Motor neuron (in vitro differentiated cells): ENCODE measurements at regions not wholly inside any gene's neighbourhood (a gene's known extent, or its start where the extent isn't known, plus 50 kb on each side); places are given as distances from the start of the nearest gene placed in this dataset.
"Not testable (repeated sequence)": the region's sequence is repeated elsewhere in the genome, so short reads cannot be mapped to it uniquely, and the experiment has no call there.

ENCODE experiments used
- ATAC-seq, 8 experiments: fragments of 200-7000 bp; cut with Tn5 transposase; replicated peaks in 6 of 8; 2 replicates each; pipeline ENCODE4 v1.8.0; 2021; ENCODE audit warnings: mild to moderate bottlenecking in 8 of 8, moderate library complexity in 8 of 8
- H3K27ac ChIP-seq, 2 donors: fragments of 250-450 bp; sonication (Bioruptor Pico); 2 replicates each; pipeline ENCODE4 v1.9.0; 2021; ENCODE audit warnings: antibody characterized with exemption in 2 of 2, mild to moderate bottlenecking in 2 of 2, moderate library complexity in 1 of 2
- H3K4me1 ChIP-seq, 2 donors: fragments of 250-450 bp; sonication (Bioruptor Pico); replicated peaks in 1 of 2; 2 replicates each; pipeline ENCODE4 v1.6.1; 2021; ENCODE audit warnings: antibody characterized with exemption in 2 of 2, mild to moderate bottlenecking in 2 of 2, moderate library complexity in 1 of 2
- H3K4me3 ChIP-seq, 5 donors: fragments of 250-450 bp; sonication (Bioruptor Pico); 2 replicates each; pipeline ENCODE4 v1.9.0; 2021; ENCODE audit warnings: antibody characterized with exemption in 5 of 5, mild to moderate bottlenecking in 5 of 5, moderate library complexity in 4 of 5
- WGBS, 10 experiments: fragments of 450-650 bp; shearing (Covaris generic); methylation state at CpG; one replicate each; pipeline ENCODE4 v1.0.0; 2022; 5-methylcytosine and 5-hydroxymethylcytosine counted together
- in situ Hi-C, 9 experiments: fragments of 400-800 bp; cut with MboI; loops; one replicate each; pipeline ENCODE4 v1.15.0; 2021; ENCODE audit warnings: low sequenced_read_pairs in 9 of 9, low pct_unique_long_range_greater_than_20kb in 2 of 9; ENCODE audit not compliant: unreplicated experiment in 9 of 9

- no peak overlapping the region for H3K4me3 ChIP-seq
- in situ Hi-C loops, result no loop called here
- no peak overlapping the region for H3K27ac ChIP-seq
- 10 to 100% (median 40%) methylated on average over 1 to 2 of the region's 2 CpGs; no CpG with 5 or more reads in 5 of the 10 experiments for WGBS, 10 experiments
- peaks cover 0 to 4% of the 10 kb centered on the region in 2 donors for H3K4me1 ChIP-seq
- ATAC-seq, result no peak
Observed at GRCh38 chrX:148271263-148271662, 229.2 kb upstream of the AFF2 start.

DNA sequence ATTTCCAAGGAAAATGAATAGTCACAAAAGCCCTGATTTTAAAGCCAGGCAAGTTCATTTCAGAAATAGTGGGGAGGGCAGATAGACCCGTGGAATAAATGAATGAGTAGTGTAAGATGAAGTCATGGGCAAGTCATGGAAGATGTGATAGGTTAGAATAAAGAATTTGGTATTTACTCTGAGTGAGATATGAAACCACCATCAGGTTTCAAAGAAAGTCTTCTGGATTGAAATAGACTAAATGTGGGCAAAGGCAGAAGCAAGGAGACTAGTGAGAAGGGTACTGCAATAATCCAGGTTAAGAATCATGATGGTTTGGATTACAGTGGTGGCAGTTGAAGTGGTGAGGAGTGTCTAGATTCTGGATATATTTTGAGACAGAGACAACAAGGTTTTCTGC, 218.5 kb upstream of the AFF2 start:
- ATAC-seq, result no peak
- Histone ChIP-seq H3K27ac (no peak overlapping the region), H3K4me3 (no peak overlapping the region), H3K4me1 (no peaks in the 10 kb centered on the region)
- WGBS, 10 experiments, result 0 to 67% (median 24%) methylated on average over 1 of the region's 1 CpG; no CpG with 5 or more reads in 6 of the 10 experiments
- in situ Hi-C loops, result no loop called here

DNA sequence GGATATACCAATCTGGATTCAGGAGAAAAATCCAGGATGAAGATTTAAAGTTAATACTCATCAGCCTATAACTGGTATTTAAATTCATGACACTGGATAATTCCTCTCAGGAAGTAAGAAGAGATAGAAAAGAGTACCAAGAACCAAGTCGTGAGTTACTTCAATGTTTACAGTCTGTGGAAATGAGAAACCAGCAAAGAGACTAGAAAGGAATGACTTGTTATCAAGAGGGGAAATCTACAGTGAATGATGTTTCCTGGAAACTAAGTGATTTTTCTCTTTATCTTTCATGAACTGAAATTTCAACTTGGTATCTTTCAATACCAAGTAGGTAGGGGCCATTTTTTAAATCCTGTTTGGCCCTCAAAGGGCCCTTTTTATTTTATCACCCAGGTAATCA, 217.9 kb upstream of the AFF2 start:
- Histone ChIP-seq H3K27ac (no peak overlapping the region), H3K4me3 (no peak overlapping the region), H3K4me1 (no peaks in the 10 kb centered on the region)
- WGBS, 10 experiments, result 0 to 38% (median 0%) methylated on average over 1 of the region's 1 CpG; no CpG with 5 or more reads in 7 of the 10 experiments
- no peak for ATAC-seq
- in situ Hi-C loops, result no loop called here

- Histone ChIP-seq H3K4me3 (no peak overlapping the region), H3K27ac (no peak overlapping the region), H3K4me1 (no peaks in the 10 kb centered on the region)
- 0 to 71% (median 30%) methylated on average over 1 of the region's 1 CpG; no CpG with 5 or more reads in 6 of the 10 experiments for WGBS, 10 experiments
- in situ Hi-C loops, result no loop called here
- ATAC-seq, result no peak
Observed at GRCh38 chrX:148284056-148284455, 216.4 kb upstream of the AFF2 start.

GRCh38 chrX:148284821-148285220, 215.6 kb upstream of the AFF2 start:
- H3K4me1 ChIP-seq, result no peaks in the 10 kb centered on the region
- H3K4me3 ChIP-seq, result no peak overlapping the region
- in situ Hi-C loops, result no loop called here
- no peak overlapping the region for H3K27ac ChIP-seq
- 27 to 100% (median 39%) methylated on average over 1 to 2 of the region's 2 CpGs; no CpG with 5 or more reads in 7 of the 10 experiments for WGBS, 10 experiments
- ATAC-seq, result no peak

- Histone ChIP-seq H3K27ac (no peak overlapping the region), H3K4me3 (no peak overlapping the region), H3K4me1 (no peaks in the 10 kb centered on the region)
- 40 to 60% (median 57%) methylated on average over 1 to 3 of the region's 3 CpGs; no CpG with 5 or more reads in 7 of the 10 experiments for WGBS, 10 experiments
- ATAC-seq, result no peak
- in situ Hi-C loops, result no loop called here
Observed at GRCh38 chrX:148288451-148288850, 212.0 kb upstream of the AFF2 start.

- in situ Hi-C loops, result no loop called here
- Histone ChIP-seq H3K27ac (no peak overlapping the region), H3K4me1 (no peaks in the 10 kb centered on the region), H3K4me3 (no peak overlapping the region)
- ATAC-seq, result no peak
- 60 to 90% (median 75%) methylated on average over 1 to 2 of the region's 2 CpGs; no CpG with 5 or more reads in 6 of the 10 experiments for WGBS, 10 experiments
Observed at GRCh38 chrX:148290041-148290440, 210.4 kb upstream of the AFF2 start.

DNA sequence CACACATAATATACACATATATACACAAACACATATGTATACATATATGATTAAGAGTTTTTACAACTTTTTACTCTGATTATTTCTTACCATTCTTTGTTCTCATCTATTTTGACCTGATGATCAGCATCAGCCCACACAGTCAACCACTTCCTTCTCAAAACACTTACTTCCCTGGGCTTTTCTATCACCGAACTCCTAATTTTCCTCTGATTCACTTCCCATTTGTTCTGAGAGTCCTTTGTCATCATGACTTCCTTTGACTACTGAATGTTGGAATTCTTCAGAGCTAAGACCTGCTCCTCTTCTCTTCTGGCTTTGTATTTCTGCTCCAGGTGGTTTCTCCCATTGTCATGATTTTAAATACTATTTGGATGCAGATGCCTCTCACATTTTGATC, 209.5 kb upstream of the AFF2 start:
- H3K4me3 ChIP-seq, result no peak overlapping the region
- H3K27ac ChIP-seq, result no peak overlapping the region
- WGBS, 10 experiments, result 0 to 100% (median 44%) methylated on average over 1 of the region's 1 CpG; no CpG with 5 or more reads in 5 of the 10 experiments
- no peak for ATAC-seq
- H3K4me1 ChIP-seq, result no peaks in the 10 kb centered on the region
- in situ Hi-C loops, result no loop called here

DNA sequence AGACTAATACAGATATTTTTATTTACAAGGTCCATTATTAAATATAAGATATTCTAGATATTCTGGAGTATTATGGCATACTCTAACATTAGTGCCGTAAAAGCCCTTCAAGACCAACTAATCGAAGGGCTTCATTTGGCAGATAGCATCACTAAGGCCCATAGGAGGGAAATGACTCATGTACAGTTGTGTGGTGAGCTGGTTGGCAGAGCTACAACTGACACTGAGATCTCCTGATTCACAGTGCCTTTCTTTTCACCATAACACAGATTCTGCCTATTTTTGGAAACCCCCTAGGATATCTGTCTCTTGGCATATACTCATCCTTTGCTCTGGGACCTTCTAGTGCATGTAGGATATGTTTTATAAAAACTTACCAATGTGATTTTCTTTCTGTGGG, 201.7 kb upstream of the AFF2 start:
- Histone ChIP-seq H3K4me3 (no peak overlapping the region), H3K27ac (no peak overlapping the region), H3K4me1 (no peaks in the 10 kb centered on the region)
- no peak for ATAC-seq
- in situ Hi-C loops, result no loop called here
- 100% methylated on average over 1 of the region's 2 CpGs; no CpG with 5 or more reads in 9 of the 10 experiments for WGBS, 10 experiments

DNA sequence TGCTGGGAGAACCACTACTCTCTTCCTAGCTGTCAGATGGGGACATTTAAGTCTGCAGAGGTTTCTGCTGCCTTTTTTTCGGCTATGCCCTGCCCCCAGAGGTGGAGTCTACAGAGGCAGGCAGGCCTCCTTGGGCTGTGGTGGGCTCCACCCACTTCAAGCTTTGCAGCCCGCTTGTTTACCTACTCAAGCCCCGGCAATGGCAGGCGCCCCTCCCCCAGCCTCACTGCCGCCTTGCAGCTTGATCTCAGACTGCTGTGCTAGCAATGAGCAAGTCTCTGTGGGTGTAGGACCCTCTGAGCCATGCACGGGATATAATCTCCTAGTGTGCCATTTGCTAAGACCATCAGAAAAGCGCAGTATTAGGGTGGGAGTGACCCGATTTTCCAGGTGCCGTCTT, 195.2 kb upstream of the AFF2 start:
- H3K4me1 ChIP-seq, ATAC-seq, in situ Hi-C loops, H3K27ac ChIP-seq, H3K4me3 ChIP-seq: not testable (repeated sequence)
- WGBS, 10 experiments, result 80 to 100% methylated on average over 1 of the region's 9 CpGs; no CpG with 5 or more reads in 8 of the 10 experiments

DNA sequence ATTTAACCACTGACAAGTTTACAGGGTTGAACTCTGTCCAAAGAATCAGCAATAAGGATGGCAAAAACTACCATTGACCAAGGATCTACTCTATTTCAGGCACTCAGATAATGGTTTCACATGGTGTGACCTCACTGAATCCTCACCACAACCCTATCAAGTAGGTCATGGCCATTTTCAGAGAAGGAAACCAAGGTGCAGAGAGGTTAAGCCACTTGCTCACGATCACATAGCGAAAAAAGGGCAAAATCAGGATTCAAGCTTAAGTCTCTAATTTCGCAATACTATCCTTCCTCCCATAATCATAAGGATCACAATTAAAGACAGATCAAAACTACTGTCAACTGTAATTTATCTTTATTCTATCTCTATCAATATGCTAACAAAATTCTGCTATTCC, 191.0 kb upstream of the AFF2 start:
- WGBS, 10 experiments, result 50 to 100% (median 80%) methylated on average over 1 to 3 of the region's 3 CpGs; no CpG with 5 or more reads in 7 of the 10 experiments
- Histone ChIP-seq H3K27ac (no peak overlapping the region), H3K4me3 (no peak overlapping the region), H3K4me1 (no peaks in the 10 kb centered on the region)
- ATAC-seq, result no peak
- in situ Hi-C loops, result no loop called here

DNA sequence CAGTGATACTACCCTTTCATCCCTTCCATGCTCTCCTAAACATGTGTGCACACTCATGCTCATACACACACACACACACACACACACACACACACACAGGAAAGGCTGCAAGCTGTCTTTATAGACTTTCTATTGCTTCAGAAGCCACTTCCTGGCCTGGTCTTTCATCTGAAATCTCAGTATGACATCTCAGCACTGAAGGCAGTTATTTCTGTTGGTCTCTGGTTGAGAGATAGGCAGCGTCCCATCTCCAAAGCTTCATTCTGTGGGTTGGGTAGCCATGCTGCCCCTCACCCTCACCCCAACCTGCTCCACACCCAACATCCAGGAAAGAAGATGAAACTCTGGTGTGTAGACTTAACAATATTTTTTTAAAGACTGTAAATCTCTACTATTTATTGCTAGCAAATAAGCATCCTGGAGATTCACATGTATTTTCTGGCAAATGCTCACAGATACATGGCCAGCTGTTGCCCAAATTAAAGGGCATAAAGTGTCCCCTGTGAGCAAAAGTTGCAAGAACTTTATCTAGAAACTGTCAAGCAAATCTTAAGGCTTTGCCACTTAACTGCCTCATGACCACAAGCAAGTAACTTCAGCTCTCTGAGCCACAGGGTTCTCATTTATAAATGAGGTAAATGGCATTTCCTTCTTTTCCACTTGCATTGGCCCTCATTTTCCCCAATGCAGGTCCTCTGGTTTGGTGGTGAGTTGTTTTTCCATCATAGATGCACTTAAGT, 189.8 kb upstream of the AFF2 start:
- no peak for ATAC-seq
- H3K4me3 ChIP-seq, result no peak overlapping the region
- WGBS, 10 experiments, result no CpG with 5 or more reads among the region's 1 CpG
- H3K4me1 ChIP-seq, result peaks cover 0 to 5% of the 10 kb centered on the region in 2 donors
- in situ Hi-C loops, result no loop called here
- H3K27ac ChIP-seq, result no peak overlapping the region

GRCh38 chrX:148311544-148311943, 188.9 kb upstream of the AFF2 start:
- ATAC-seq, result no peak
- peaks cover 0 to 5% of the 10 kb centered on the region in 2 donors for H3K4me1 ChIP-seq
- H3K27ac ChIP-seq, result no peak overlapping the region
- in situ Hi-C loops, result no loop called here
- H3K4me3 ChIP-seq, result no peak overlapping the region

DNA sequence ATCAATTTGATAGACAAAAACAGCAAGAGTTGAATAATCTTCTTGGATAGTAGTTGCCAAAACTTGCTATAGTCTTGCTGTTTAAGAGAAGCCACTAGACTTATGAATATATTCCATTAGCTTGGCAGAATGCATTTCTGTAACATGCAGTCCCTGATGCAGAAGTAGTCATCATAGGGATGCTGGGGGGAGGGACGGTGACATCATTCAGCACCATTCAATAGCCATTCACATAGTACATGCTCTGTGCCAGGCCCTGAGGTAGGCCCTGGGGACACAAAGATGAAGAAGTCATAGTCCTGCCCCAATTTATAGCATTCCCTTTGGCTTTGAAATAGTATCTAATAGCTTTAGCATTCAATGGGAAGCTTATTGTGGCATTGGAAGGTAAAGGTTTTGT, 185.5 kb upstream of the AFF2 start:
- 10 to 43% methylated on average over 1 of the region's 1 CpG; no CpG with 5 or more reads in 8 of the 10 experiments for WGBS, 10 experiments
- Histone ChIP-seq H3K27ac (no peak overlapping the region), H3K4me3 (no peak overlapping the region), H3K4me1 (peaks cover 0 to 5% of the 10 kb centered on the region in 2 donors)
- in situ Hi-C loops, result no loop called here
- peak in 5 of 8 experiments; percentile 29 to 76 (median 67) for ATAC-seq
